ENCODE measurements at regions not wholly inside any gene's neighbourhood (a gene's known extent, or its start where the extent isn't known, plus 50 kb on each side); places are given as distances from the start of the nearest gene placed in this dataset.

GRCh38 chr12:74152370-74152769, 385.3 kb upstream of the ATXN7L3B start:
- Mint-ChIP-seq H3K4me1 (ENCODE audit: insufficient read depth, unreplicated experiment) (no peaks in the 10 kb centered on the region), H3K4me3 (ENCODE audit: unreplicated experiment) (no peak overlapping the region), H3K9me3 (ENCODE audit: unreplicated experiment) (no peaks in the 10 kb centered on the region), H3K36me3 (ENCODE audit: insufficient read depth, unreplicated experiment) (no peaks in the 10 kb centered on the region), H3K27me3 (ENCODE audit: insufficient read depth, unreplicated experiment) (no peaks in the 10 kb centered on the region), H3K27ac (ENCODE audit: low read depth, unreplicated experiment) (no peak overlapping the region)
- ChIA-PET CTCF (no interaction called here), POLR2A (interaction anchor here (0.7 kb wide), 1 partner anchor 280 kb away, joined by 4 read pairs; no protein-coding TSS in a partner anchor)
- intact Hi-C loops (cut with micrococcal nuclease): no loop called here
- DNase-seq (ENCODE audit: unreplicated experiment): no peak
- BruUV-seq (replicated peaks): no TSS peak
- TF ChIP-seq CTCF (IDR thresholded peaks at IDR 0.05; ENCODE audit: unreplicated experiment): no peak

- no peaks in the 10 kb centered on the region for H3K36me3 Mint-ChIP-seq (ENCODE audit: insufficient read depth, unreplicated experiment)
- ChIA-PET POLR2A (no interaction called here), CTCF (no interaction called here)
- no peaks in the 10 kb centered on the region for H3K9me3 Mint-ChIP-seq (ENCODE audit: unreplicated experiment)
- H3K4me1 Mint-ChIP-seq (ENCODE audit: insufficient read depth, unreplicated experiment): no peaks in the 10 kb centered on the region
- no peak overlapping the region for H3K27ac Mint-ChIP-seq (ENCODE audit: low read depth, unreplicated experiment)
- intact Hi-C loops (cut with micrococcal nuclease): no loop called here
- H3K4me3 Mint-ChIP-seq (ENCODE audit: unreplicated experiment): no peak overlapping the region
- TF ChIP-seq CTCF (IDR thresholded peaks at IDR 0.05; ENCODE audit: unreplicated experiment): no peak
- no peaks in the 10 kb centered on the region for H3K27me3 Mint-ChIP-seq (ENCODE audit: insufficient read depth, unreplicated experiment)
- no TSS peak for BruUV-seq (replicated peaks)
- DNase-seq (ENCODE audit: unreplicated experiment): no peak
Measured at GRCh38 chr12:74166096-74166495, 371.5 kb upstream of the ATXN7L3B start.

- no peak for DNase-seq (ENCODE audit: unreplicated experiment)
- Mint-ChIP-seq H3K27me3 (ENCODE audit: insufficient read depth, unreplicated experiment) (no peaks in the 10 kb centered on the region), H3K36me3 (ENCODE audit: insufficient read depth, unreplicated experiment) (no peaks in the 10 kb centered on the region), H3K27ac (ENCODE audit: low read depth, unreplicated experiment) (no peak overlapping the region), H3K4me1 (ENCODE audit: insufficient read depth, unreplicated experiment) (no peaks in the 10 kb centered on the region), H3K9me3 (ENCODE audit: unreplicated experiment) (peaks cover 3% of the 10 kb centered on the region), H3K4me3 (ENCODE audit: unreplicated experiment) (no peak overlapping the region)
- no peak for TF ChIP-seq CTCF (IDR thresholded peaks at IDR 0.05; ENCODE audit: unreplicated experiment)
- ChIA-PET POLR2A (interaction anchor here (0.7 kb wide), 2 partner anchors 29 to 130 kb away, joined by 3 to 4 read pairs; no protein-coding TSS in a partner anchor), CTCF (no interaction called here)
- intact Hi-C loops (cut with micrococcal nuclease): no loop called here
- no TSS peak for BruUV-seq (replicated peaks)
Measured at GRCh38 chr12:74169607-74170006, 368.0 kb upstream of the ATXN7L3B start.

- no TSS peak for BruUV-seq (replicated peaks)
- no peaks in the 10 kb centered on the region for H3K36me3 Mint-ChIP-seq (ENCODE audit: insufficient read depth, unreplicated experiment)
- ChIA-PET POLR2A (no interaction called here), CTCF (interaction anchor here (0.6 to 0.7 kb wide), 4 partner anchors 9 to 1781 kb away, joined by 3 to 5 read pairs (median 4); no protein-coding TSS in a partner anchor)
- peaks cover 7% of the 10 kb centered on the region for H3K9me3 Mint-ChIP-seq (ENCODE audit: unreplicated experiment)
- no peaks in the 10 kb centered on the region for H3K4me1 Mint-ChIP-seq (ENCODE audit: insufficient read depth, unreplicated experiment)
- no peak for DNase-seq (ENCODE audit: unreplicated experiment)
- intact Hi-C loops (cut with micrococcal nuclease): no loop called here
- no peak overlapping the region for H3K27ac Mint-ChIP-seq (ENCODE audit: low read depth, unreplicated experiment)
- no peak for TF ChIP-seq CTCF (IDR thresholded peaks at IDR 0.05; ENCODE audit: unreplicated experiment)
- H3K4me3 Mint-ChIP-seq (ENCODE audit: unreplicated experiment): no peak overlapping the region
- H3K27me3 Mint-ChIP-seq (ENCODE audit: insufficient read depth, unreplicated experiment): no peaks in the 10 kb centered on the region
Measured at GRCh38 chr12:74170645-74171477, 366.8 kb upstream of the ATXN7L3B start.
